ENCODE measurements at regions not wholly inside any gene's neighbourhood (a gene's known extent, or its start where the extent isn't known, plus 50 kb on each side); places are given as distances from the start of the nearest gene placed in this dataset.

DNA sequence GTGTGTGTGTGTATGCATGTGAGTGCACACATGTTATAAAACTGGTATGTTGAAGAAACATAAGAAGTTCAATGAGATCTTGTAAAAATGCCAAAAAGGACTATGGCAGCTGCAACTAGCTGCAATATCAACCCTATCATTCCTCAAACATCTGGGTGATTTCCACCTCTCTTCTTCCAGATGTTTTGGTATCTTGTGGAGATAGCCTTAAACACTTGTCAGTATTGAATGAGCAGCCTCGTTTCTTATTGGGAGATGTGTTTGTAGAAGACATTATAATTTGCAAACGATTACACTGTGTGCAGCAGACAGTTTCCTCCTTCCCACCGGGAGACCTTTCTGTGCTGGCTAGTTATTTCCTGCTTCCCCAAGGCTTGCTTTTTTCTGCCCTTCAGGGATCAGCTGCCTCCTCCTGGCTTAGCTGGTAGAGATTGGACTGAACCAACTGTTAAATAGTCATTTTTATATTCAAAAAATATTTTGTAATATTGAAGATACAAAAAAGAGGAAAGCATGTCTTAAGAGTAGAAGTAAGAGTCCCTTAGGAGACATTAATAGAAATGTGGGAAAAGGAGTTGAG, 168.4 kb upstream of the MPDZ start:
- H3K4me3 ChIP-seq (ENCODE audit: low read depth, low read length), result no peak overlapping the region
- POLR2A ChIA-PET, result no interaction called here
- peaks cover 3% of the 10 kb centered on the region; the same call in 1 of the 2 replicates for H3K4me1 ChIP-seq (ENCODE audit: control insufficient read depth, insufficient read depth, low read length)
- CTCF ChIA-PET, result interaction anchor here (0.6 to 2.1 kb wide), 5 partner anchors 9 to 247 kb away, joined by 3 to 6 read pairs (median 3); no protein-coding TSS in a partner anchor
- H3K27ac ChIP-seq (ENCODE audit: extremely low read depth, low read depth, low read length), result no peak overlapping the region
- no peaks in the 10 kb centered on the region for H3K9me3 ChIP-seq (ENCODE audit: control insufficient read depth, insufficient read depth, low read depth, low read length)
- H3K36me3 ChIP-seq (ENCODE audit: control insufficient read depth in 2 of 2, insufficient read depth in 1 of 2, low read length in 2 of 2), result no peaks in the 10 kb centered on the region
- TF ChIP-seq MEIS1 (CRISPR knock-in tag; IDR thresholded peaks at IDR 0.05; ENCODE audit: borderline replicate concordance) (no peak), ZNF660 (tag by site-specific recombination; IDR thresholded peaks at IDR 0.05) (peak; percentile 85; the same call in 1 of the 2 replicates), ZNF302 (tag by site-specific recombination; IDR thresholded peaks at IDR 0.05; ENCODE audit: low read depth) (no peak), ZSCAN4 (tag by site-specific recombination; IDR thresholded peaks at IDR 0.05) (no peak), SCRT2 (tag by site-specific recombination; IDR thresholded peaks at IDR 0.05) (no peak), ZNF121 (tag by site-specific recombination; IDR thresholded peaks at IDR 0.05) (no peak)
- TF ChIP-seq, protein P1, sequence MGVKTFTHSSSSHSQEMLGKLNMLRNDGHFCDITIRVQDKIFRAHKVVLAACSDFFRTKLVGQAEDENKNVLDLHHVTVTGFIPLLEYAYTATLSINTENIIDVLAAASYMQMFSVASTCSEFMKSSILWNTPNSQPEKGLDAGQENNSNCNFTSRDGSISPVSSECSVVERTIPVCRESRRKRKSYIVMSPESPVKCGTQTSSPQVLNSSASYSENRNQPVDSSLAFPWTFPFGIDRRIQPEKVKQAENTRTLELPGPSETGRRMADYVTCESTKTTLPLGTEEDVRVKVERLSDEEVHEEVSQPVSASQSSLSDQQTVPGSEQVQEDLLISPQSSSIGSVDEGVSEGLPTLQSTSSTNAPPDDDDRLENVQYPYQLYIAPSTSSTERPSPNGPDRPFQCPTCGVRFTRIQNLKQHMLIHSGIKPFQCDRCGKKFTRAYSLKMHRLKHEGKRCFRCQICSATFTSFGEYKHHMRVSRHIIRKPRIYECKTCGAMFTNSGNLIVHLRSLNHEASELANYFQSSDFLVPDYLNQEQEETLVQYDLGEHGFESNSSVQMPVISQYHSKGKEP (tag by site-specific recombination; IDR thresholded peaks at IDR 0.05), result no peak

- no peak overlapping the region for H3K27ac ChIP-seq (ENCODE audit: extremely low read depth, low read depth, low read length)
- CTCF ChIA-PET, result interaction anchor here (0.6 to 2.1 kb wide), 5 partner anchors 10 to 247 kb away, joined by 3 to 6 read pairs (median 3); no protein-coding TSS in a partner anchor
- TF ChIP-seq ZNF311 (tag by site-specific recombination; IDR thresholded peaks at IDR 0.05; ENCODE audit: borderline replicate concordance) (no peak), ZNF544 (tag by site-specific recombination; IDR thresholded peaks at IDR 0.05) (no peak)
Observed at GRCh38 chr9:13446938-13447842, 167.7 kb upstream of the MPDZ start.

DNA sequence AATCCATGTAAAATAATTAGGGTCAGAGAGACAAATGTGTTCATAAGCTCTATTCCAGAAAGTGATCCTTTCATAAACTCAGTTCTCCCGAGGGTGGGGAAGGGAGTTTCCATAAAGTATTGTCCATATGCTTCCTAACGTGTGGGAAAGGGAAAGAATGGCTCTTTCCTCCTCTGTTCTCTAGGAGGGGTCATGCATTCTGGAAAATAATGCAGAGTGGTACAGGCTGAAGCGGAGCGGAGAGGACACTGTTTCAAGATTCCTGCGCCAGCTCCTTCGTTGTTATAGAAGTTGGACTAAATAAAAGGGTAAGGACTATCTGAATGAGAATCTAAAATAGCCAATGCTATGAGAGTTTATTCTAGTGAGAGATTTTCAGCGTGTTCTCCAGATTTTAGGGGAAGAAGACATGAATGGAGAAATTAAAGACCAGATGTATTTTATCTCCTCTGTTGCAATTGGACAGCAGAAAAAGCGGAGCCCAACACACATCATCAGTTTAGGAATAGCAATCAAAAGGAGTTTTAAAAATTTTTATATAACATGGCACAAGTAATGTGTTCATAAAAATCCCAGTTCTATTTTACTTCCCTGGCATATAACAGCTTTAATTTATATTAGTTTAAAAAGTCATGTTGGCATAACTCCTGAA, 166.9 kb upstream of the MPDZ start:
- ChIA-PET CTCF (interaction anchor here (0.7 to 1.0 kb wide), 3 partner anchors 18 to 983 kb away, joined by 3 read pairs; no protein-coding TSS in a partner anchor), POLR2A (no interaction called here)
- peaks cover 3% of the 10 kb centered on the region; the same call in 1 of the 2 replicates for H3K4me1 ChIP-seq (ENCODE audit: control insufficient read depth, insufficient read depth, low read length)
- H3K27ac ChIP-seq (ENCODE audit: extremely low read depth, low read depth, low read length), result no peak overlapping the region
- H3K4me3 ChIP-seq (ENCODE audit: low read depth, low read length), result no peak overlapping the region
- TF ChIP-seq KLF17 (tag by site-specific recombination; IDR thresholded peaks at IDR 0.05), result no peak
- TF ChIP-seq ZNF211 (tag by site-specific recombination; IDR thresholded peaks at IDR 0.05; ENCODE audit: low read depth), result no peak
- TF ChIP-seq ZNF768 (tag by site-specific recombination; IDR thresholded peaks at IDR 0.05), result no peak
- no peak for TF ChIP-seq ZNF335 (tag by site-specific recombination; conservative IDR thresholded peaks at IDR 0.05)
- no peaks in the 10 kb centered on the region for H3K36me3 ChIP-seq (ENCODE audit: control insufficient read depth in 2 of 2, insufficient read depth in 1 of 2, low read length in 2 of 2)
- H3K9me3 ChIP-seq (ENCODE audit: control insufficient read depth, insufficient read depth, low read depth, low read length), result no peaks in the 10 kb centered on the region

More at GRCh38 chr9:13446938-13447842, 167.7 kb upstream of the MPDZ start:
- Histone ChIP-seq H3K9me3 (ENCODE audit: control insufficient read depth, insufficient read depth, low read depth, low read length) (no peaks in the 10 kb centered on the region), H3K4me1 (ENCODE audit: control insufficient read depth, insufficient read depth, low read length) (peaks cover 3% of the 10 kb centered on the region; the same call in 1 of the 2 replicates), H3K4me3 (ENCODE audit: low read depth, low read length) (no peak overlapping the region), H3K36me3 (ENCODE audit: control insufficient read depth in 2 of 2, insufficient read depth in 1 of 2, low read length in 2 of 2) (no peaks in the 10 kb centered on the region)
- POLR2A ChIA-PET, result no interaction called here

Measured in HEK293 (cell line).